WERI-Rb-1 (cell line): ENCODE measurements at regions not wholly inside any gene's neighbourhood (a gene's known extent, or its start where the extent isn't known, plus 50 kb on each side); places are given as distances from the start of the nearest gene placed in this dataset.

ENCODE experiments used
- DNase-seq: peaks from one replicate; pipeline ENCODE4 v3.0.0-alpha.2; 2020
- H3K27ac ChIP-seq: fragments of 250-450 bp; sonication (Bioruptor Pico); 2 replicates; pipeline ENCODE4 v1.5.1; 2020; ENCODE audit warnings: mild to moderate bottlenecking, moderate library complexity
- H3K27me3 ChIP-seq: fragments of 250-450 bp; sonication (Bioruptor Pico); 2 replicates; pipeline ENCODE4 v1.5.1; 2021; ENCODE audit warnings: mild to moderate bottlenecking, low read depth, moderate library complexity; ENCODE audit not compliant: insufficient read depth, severe bottlenecking
- H3K36me3 ChIP-seq: fragments of 250-450 bp; sonication (Bioruptor Pico); 2 replicates; pipeline ENCODE4 v1.5.1; 2020; ENCODE audit warnings: mild to moderate bottlenecking, moderate library complexity
- H3K4me3 ChIP-seq: 2 replicates; pipeline ENCODE4 v1.5.1; 2011; ENCODE audit warnings: low read depth, mild to moderate bottlenecking, control low read depth, low read length
- H3K9me3 ChIP-seq: fragments of 250-450 bp; sonication (Bioruptor Pico); 2 replicates; pipeline ENCODE4 v1.5.1; 2021; ENCODE audit warnings: mild to moderate bottlenecking, moderate library complexity; ENCODE audit not compliant: severe bottlenecking
- TF ChIP-seq, protein P1 (sequence below): IDR thresholded peaks from 2 replicates; pipeline ENCODE4 v1.5.1; 2011; ENCODE audit warnings: low read depth, mild to moderate bottlenecking, control low read depth, inconsistent platforms, low read length

- Histone ChIP-seq H3K4me3 (no peak overlapping the region), H3K9me3 (no peaks in the 10 kb centered on the region), H3K27me3 (no peaks in the 10 kb centered on the region), H3K36me3 (no peaks in the 10 kb centered on the region), H3K27ac (no peak overlapping the region)
- DNase-seq = no peak
- TF ChIP-seq, protein P1, sequence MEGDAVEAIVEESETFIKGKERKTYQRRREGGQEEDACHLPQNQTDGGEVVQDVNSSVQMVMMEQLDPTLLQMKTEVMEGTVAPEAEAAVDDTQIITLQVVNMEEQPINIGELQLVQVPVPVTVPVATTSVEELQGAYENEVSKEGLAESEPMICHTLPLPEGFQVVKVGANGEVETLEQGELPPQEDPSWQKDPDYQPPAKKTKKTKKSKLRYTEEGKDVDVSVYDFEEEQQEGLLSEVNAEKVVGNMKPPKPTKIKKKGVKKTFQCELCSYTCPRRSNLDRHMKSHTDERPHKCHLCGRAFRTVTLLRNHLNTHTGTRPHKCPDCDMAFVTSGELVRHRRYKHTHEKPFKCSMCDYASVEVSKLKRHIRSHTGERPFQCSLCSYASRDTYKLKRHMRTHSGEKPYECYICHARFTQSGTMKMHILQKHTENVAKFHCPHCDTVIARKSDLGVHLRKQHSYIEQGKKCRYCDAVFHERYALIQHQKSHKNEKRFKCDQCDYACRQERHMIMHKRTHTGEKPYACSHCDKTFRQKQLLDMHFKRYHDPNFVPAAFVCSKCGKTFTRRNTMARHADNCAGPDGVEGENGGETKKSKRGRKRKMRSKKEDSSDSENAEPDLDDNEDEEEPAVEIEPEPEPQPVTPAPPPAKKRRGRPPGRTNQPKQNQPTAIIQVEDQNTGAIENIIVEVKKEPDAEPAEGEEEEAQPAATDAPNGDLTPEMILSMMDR = no peak
Observed at GRCh38 chr5:25066239-25066638, 421.5 kb upstream of the CDH10 start.

GRCh38 chr5:25064306-25064705 lies 419.5 kb upstream of the CDH10 start:
- Histone ChIP-seq H3K27me3 (no peaks in the 10 kb centered on the region), H3K9me3 (no peaks in the 10 kb centered on the region), H3K4me3 (no peak overlapping the region), H3K36me3 (no peaks in the 10 kb centered on the region), H3K27ac (no peak overlapping the region)
- TF ChIP-seq, protein P1 = no peak
- DNase-seq = no peak

GRCh38 chr5:25060575-25060974 lies 415.8 kb upstream of the CDH10 start:
- H3K27me3 ChIP-seq = no peaks in the 10 kb centered on the region
- TF ChIP-seq, protein P1 = no peak
- no peak overlapping the region for H3K27ac ChIP-seq
- H3K36me3 ChIP-seq = no peaks in the 10 kb centered on the region
- no peaks in the 10 kb centered on the region for H3K9me3 ChIP-seq
- no peak overlapping the region for H3K4me3 ChIP-seq
- DNase-seq = no peak

- TF ChIP-seq, protein P1 = no peak
- no peak overlapping the region for H3K4me3 ChIP-seq
- no peak for DNase-seq
- H3K27ac ChIP-seq = no peak overlapping the region
- no peaks in the 10 kb centered on the region for H3K9me3 ChIP-seq
- no peaks in the 10 kb centered on the region for H3K36me3 ChIP-seq
- no peaks in the 10 kb centered on the region for H3K27me3 ChIP-seq
Observed at GRCh38 chr5:25056836-25057235, 412.1 kb upstream of the CDH10 start.

DNA sequence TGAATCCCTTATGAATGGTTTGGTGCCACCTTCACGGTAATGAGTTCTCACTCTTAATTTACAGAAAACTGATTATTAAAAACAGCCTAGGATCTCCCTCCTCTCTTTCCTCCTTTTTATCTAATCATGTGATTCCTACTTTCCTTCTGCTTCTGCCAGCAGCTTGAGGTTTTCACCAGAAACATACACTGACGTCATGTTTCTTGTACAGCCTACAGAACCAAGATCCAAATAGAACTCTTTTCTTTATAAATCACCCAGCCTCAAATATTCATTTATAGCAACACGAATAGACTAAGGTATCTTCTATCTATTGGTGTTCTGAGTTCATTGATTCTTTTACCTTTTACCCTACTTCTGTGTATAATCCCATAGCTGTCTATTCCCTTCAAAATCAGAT lies 388.9 kb upstream of the CDH10 start:
- TF ChIP-seq, protein P1 = no peak
- DNase-seq = no peak
- H3K27me3 ChIP-seq = no peaks in the 10 kb centered on the region
- no peak overlapping the region for H3K4me3 ChIP-seq
- H3K27ac ChIP-seq = no peak overlapping the region
- no peaks in the 10 kb centered on the region for H3K36me3 ChIP-seq
- no peaks in the 10 kb centered on the region for H3K9me3 ChIP-seq

GRCh38 chr5:25029004-25029403 lies 384.2 kb upstream of the CDH10 start:
- no peaks in the 10 kb centered on the region for H3K9me3 ChIP-seq
- H3K27me3 ChIP-seq = no peaks in the 10 kb centered on the region
- no peak for DNase-seq
- no peaks in the 10 kb centered on the region for H3K36me3 ChIP-seq
- no peak overlapping the region for H3K4me3 ChIP-seq
- H3K27ac ChIP-seq = no peak overlapping the region
- TF ChIP-seq, protein P1 = no peak
